SH-SY5Y (cell line): ENCODE measurements at regions not wholly inside any gene's neighbourhood (a gene's known extent, or its start where the extent isn't known, plus 50 kb on each side); places are given as distances from the start of the nearest gene placed in this dataset.

Experiments used
- GATA2 ChIP-seq: IDR thresholded peaks from 2 replicates; pipeline ENCODE4 v1.6.1; 2011; ENCODE audit warnings: mild to moderate bottlenecking, low read depth, low read length
- GATA3 ChIP-seq: IDR thresholded peaks from 2 replicates; pipeline ENCODE4 v1.6.1; 2011; ENCODE audit warnings: low read depth, mild to moderate bottlenecking, low read length, moderate library complexity

- TF ChIP-seq GATA2 (no peak), GATA3 (no peak)
Observed at GRCh38 chr4:19400820-19401219, 850.9 kb upstream of the SLIT2 start.
